WTC11 (cell line): ENCODE measurements at regions not wholly inside any gene's neighbourhood (a gene's known extent, or its start where the extent isn't known, plus 50 kb on each side); places are given as distances from the start of the nearest gene placed in this dataset.

Source experiments
- CTCF ChIP-seq: fragments of 200-600 bp; IDR thresholded peaks from 2 replicates; pipeline ENCODE4 v1.8.0; 2022; ENCODE audit warnings: antibody characterized with exemption
- JUN ChIP-seq: sonication (generic); formaldehyde crosslinking; IDR thresholded peaks from 2 replicates; pipeline ENCODE4 v1.8.0; 2023; ENCODE audit warnings: mild to moderate bottlenecking, missing genetic modification reagents
- MLX ChIP-seq: sonication (generic); formaldehyde crosslinking; IDR thresholded peaks from 2 replicates; pipeline ENCODE4 v1.8.1; 2023; ENCODE audit warnings: mild to moderate bottlenecking, missing genetic modification reagents, moderate library complexity
- NR3C1 ChIP-seq: sonication (generic); formaldehyde crosslinking; conservative IDR thresholded peaks from 2 replicates; pipeline ENCODE4 v1.8.1; 2023; ENCODE audit warnings: low read depth, mild to moderate bottlenecking, missing genetic modification reagents
- SMAD4 ChIP-seq: sonication (generic); formaldehyde crosslinking; IDR thresholded peaks from 2 replicates; pipeline ENCODE4 v1.8.0; 2022; ENCODE audit warnings: mild to moderate bottlenecking, missing genetic modification reagents
- TEAD4 ChIP-seq: sonication (generic); formaldehyde crosslinking; IDR thresholded peaks from 2 replicates; pipeline ENCODE4 v1.8.0; 2022; ENCODE audit warnings: mild to moderate bottlenecking, missing genetic modification reagents
- USF1 ChIP-seq: sonication (generic); formaldehyde crosslinking; IDR thresholded peaks from 2 replicates; pipeline ENCODE4 v1.8.0; 2022; ENCODE audit warnings: mild to moderate bottlenecking, missing genetic modification reagents
- ZNF263 ChIP-seq: sonication (generic); formaldehyde crosslinking; IDR thresholded peaks from 2 replicates; pipeline ENCODE4 v1.8.1; 2022; ENCODE audit warnings: low read depth, mild to moderate bottlenecking, moderate library complexity, missing genetic modification reagents
- ZNF512 ChIP-seq: sonication (generic); formaldehyde crosslinking; IDR thresholded peaks from 2 replicates; pipeline ENCODE4 v1.8.1; 2022; ENCODE audit warnings: missing genetic modification reagents, borderline replicate concordance

- TF ChIP-seq CTCF (no peak), JUN (no peak), MLX (CRISPR knock-in tag) (no peak), USF1 (CRISPR knock-in tag) (no peak), TEAD4 (no peak), ZNF263 (CRISPR knock-in tag) (no peak), SMAD4 (no peak), ZNF512 (CRISPR knock-in tag) (no peak), NR3C1 (CRISPR knock-in tag) (no peak)
Measured at GRCh38 chr3:124094496-124094895, 102.6 kb upstream of the ROPN1 start.
